ENCODE measurements at regions not wholly inside any gene's neighbourhood (a gene's known extent, or its start where the extent isn't known, plus 50 kb on each side); places are given as distances from the start of the nearest gene placed in this dataset.

- no peak for TF ChIP-seq POLR2A (IDR thresholded peaks at IDR 0.05; ENCODE audit: low read depth)
- no peak for TF ChIP-seq CTCF (IDR thresholded peaks at IDR 0.05)
These were observed 981.7 kb downstream of the TTLL7 start for GRCh38 chr1:83017276-83017675.
